ENCODE measurements at regions not wholly inside any gene's neighbourhood (a gene's known extent, or its start where the extent isn't known, plus 50 kb on each side); places are given as distances from the start of the nearest gene placed in this dataset.

DNA sequence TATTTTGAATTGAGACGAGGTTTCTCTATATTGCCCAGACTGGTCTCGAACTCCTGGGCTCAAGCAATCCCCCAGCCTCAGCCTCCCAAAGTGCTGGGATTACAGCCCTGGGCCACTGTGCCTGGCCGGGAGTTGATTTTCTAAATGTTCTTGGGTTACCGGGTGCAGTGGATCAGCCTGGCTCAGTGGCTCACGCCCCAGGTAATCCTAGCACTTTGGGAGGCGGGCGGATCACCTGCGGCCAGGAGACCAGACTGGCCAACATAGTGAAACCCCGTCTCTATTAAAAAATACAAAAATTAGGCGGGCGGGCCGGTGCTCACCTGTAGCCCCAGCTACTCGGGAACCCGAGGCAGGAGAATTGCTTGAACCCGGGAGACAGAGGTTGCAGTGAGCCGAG, 106.9 kb upstream of the LARP1 start:
- intact Hi-C loops (cut with DNase I): no loop called here
- no peaks in the 10 kb centered on the region for H3K27me3 ChIP-seq

GRCh38 chr5:154647761-154648145, 107.4 kb upstream of the LARP1 start:
- TF ChIP-seq POLR2AphosphoS5 (IDR thresholded peaks at IDR 0.05; ENCODE audit: insufficient read depth in 1 of 2, low read depth in 1 of 2): no peak
- TF ChIP-seq CTCF (IDR thresholded peaks at IDR 0.05): no peak
- TF ChIP-seq POLR2A (IDR thresholded peaks at IDR 0.05): no peak
- peaks cover 6% of the 10 kb centered on the region for H3K4me1 ChIP-seq
- intact Hi-C loops (cut with DNase I): no loop called here
- no peaks in the 10 kb centered on the region for H3K9me3 ChIP-seq
- no peak overlapping the region for H3K4me3 ChIP-seq
- H3K36me3 ChIP-seq: no peaks in the 10 kb centered on the region
- H3K27me3 ChIP-seq: no peaks in the 10 kb centered on the region
- DNase-seq (ENCODE audit: extremely low spot score in 2 of 2): no peak
- no peak overlapping the region for H3K27ac ChIP-seq

More for the DNA sequence above, 106.9 kb upstream of the LARP1 start:
- H3K4me3 ChIP-seq: no peak overlapping the region
- no peak for TF ChIP-seq POLR2A (IDR thresholded peaks at IDR 0.05)
- TF ChIP-seq POLR2AphosphoS5 (IDR thresholded peaks at IDR 0.05; ENCODE audit: insufficient read depth in 1 of 2, low read depth in 1 of 2): no peak
- no peak for TF ChIP-seq CTCF (IDR thresholded peaks at IDR 0.05)
- H3K9me3 ChIP-seq: no peaks in the 10 kb centered on the region
- DNase-seq (ENCODE audit: extremely low spot score in 2 of 2): no peak
- H3K36me3 ChIP-seq: no peaks in the 10 kb centered on the region
- H3K27ac ChIP-seq: no peak overlapping the region
- H3K4me1 ChIP-seq: peaks cover 6% of the 10 kb centered on the region

- intact Hi-C loops (cut with DNase I): no loop called here
- Histone ChIP-seq H3K27me3 (no peaks in the 10 kb centered on the region), H3K9me3 (no peaks in the 10 kb centered on the region), H3K4me3 (peak overlapping the region; percentile 29 to 49), H3K4me1 (peaks cover 6% of the 10 kb centered on the region), H3K27ac (no peak overlapping the region), H3K36me3 (no peaks in the 10 kb centered on the region)
- DNase-seq (ENCODE audit: extremely low spot score in 2 of 2): no peak
- TF ChIP-seq POLR2AphosphoS5 (IDR thresholded peaks at IDR 0.05; ENCODE audit: insufficient read depth in 1 of 2, low read depth in 1 of 2) (no peak), POLR2A (IDR thresholded peaks at IDR 0.05) (no peak), CTCF (IDR thresholded peaks at IDR 0.05) (no peak)
Measured at GRCh38 chr5:154647114-154647760, 107.9 kb upstream of the LARP1 start.

GRCh38 chr5:154646745-154647113, 108.4 kb upstream of the LARP1 start:
- Histone ChIP-seq H3K27me3 (no peaks in the 10 kb centered on the region), H3K9me3 (no peaks in the 10 kb centered on the region), H3K36me3 (no peaks in the 10 kb centered on the region), H3K4me1 (peaks cover 6% of the 10 kb centered on the region), H3K27ac (no peak overlapping the region), H3K4me3 (peak overlapping the region; percentile 29 to 49)
- intact Hi-C loops (cut with DNase I): no loop called here
- TF ChIP-seq POLR2A (IDR thresholded peaks at IDR 0.05) (no peak), POLR2AphosphoS5 (IDR thresholded peaks at IDR 0.05; ENCODE audit: insufficient read depth in 1 of 2, low read depth in 1 of 2) (no peak), CTCF (IDR thresholded peaks at IDR 0.05) (no peak)
- DNase-seq (ENCODE audit: extremely low spot score in 2 of 2): no peak

GRCh38 chr5:154644745-154645411, 110.3 kb upstream of the LARP1 start:
- H3K4me1 ChIP-seq: peaks cover 6% of the 10 kb centered on the region
- no peaks in the 10 kb centered on the region for H3K27me3 ChIP-seq
- H3K36me3 ChIP-seq: no peaks in the 10 kb centered on the region
- intact Hi-C loops (cut with DNase I): no loop called here
- H3K27ac ChIP-seq: no peak overlapping the region
- H3K9me3 ChIP-seq: no peaks in the 10 kb centered on the region
- TF ChIP-seq POLR2AphosphoS5 (IDR thresholded peaks at IDR 0.05; ENCODE audit: insufficient read depth in 1 of 2, low read depth in 1 of 2): no peak
- TF ChIP-seq POLR2A (IDR thresholded peaks at IDR 0.05): no peak
- TF ChIP-seq CTCF (IDR thresholded peaks at IDR 0.05): no peak
- no peak for DNase-seq (ENCODE audit: extremely low spot score in 2 of 2)
- H3K4me3 ChIP-seq: no peak overlapping the region

All from vagina (tissue), 2 donors.